ENCODE measurements at regions not wholly inside any gene's neighbourhood (a gene's known extent, or its start where the extent isn't known, plus 50 kb on each side); places are given as distances from the start of the nearest gene placed in this dataset.

DNA sequence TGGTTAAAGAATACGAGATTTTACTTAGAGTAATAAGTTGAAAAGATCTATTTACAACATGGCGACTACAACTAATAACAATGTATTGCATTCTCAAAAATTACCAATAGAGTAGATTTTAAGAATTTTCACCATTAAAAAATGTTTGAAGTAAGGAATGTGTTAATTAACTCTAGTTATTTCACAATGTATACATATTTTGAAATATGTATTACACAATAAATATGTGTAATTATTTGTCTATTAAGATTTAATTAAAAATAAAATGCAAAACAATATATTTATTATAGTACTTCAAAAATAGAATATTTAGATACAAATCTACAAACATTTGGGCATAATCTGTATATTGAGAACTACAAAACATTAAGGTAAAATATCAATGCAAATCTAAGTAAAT lies 1326.3 kb upstream of the CDH6 start:
- no peak for DNase-seq (ENCODE audit: low spot score)

DNA sequence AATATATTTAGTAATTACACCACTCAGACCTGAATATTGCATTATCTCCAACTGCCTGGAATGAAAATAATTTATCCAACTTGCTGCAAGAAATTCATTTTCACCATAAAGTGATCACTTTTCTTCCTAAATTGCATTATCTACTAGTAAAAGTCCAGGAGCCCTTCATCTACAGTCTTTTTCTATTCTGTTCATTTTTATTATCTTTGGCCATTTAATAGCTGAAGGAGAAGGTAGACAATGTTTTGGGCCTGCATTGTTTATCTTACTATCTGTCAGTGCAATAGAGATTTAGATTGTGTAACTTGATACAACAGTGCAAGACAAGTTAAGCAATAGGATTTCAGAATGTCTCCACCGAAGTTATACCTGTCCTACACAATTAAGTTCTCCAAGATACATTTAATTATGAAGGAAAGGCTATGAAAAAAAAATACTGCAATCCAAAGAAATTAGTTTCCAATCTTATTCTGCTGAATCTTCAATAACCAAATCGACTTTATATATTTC lies 1339.7 kb upstream of the CDH6 start:
- DNase-seq (ENCODE audit: low spot score), result peak; percentile 95

GRCh38 chr5:29852329-29852728 lies 1341.2 kb upstream of the CDH6 start:
- peak; percentile 82 for DNase-seq (ENCODE audit: low spot score)

- no peak for DNase-seq (ENCODE audit: low spot score)
Measured at GRCh38 chr5:29845206-29845605, 1348.3 kb upstream of the CDH6 start.

DNA sequence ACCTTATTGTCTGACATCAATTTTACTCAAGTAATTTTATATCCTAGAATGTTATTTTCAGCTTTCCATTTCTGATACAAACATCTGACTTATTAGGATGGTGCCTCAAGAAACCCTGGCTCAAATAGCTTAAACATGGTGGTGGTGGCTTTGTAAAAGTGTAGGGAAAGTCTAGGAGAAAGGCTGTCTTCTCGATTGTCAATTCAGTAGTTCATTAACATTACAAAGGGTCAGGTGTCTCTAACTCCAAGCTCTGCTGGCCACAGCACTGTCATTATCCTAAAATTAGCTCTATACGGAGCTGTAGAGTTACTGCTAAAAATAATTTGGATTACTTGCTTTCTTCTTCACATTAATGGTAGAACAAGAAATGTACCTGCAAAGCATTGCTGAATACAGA lies 1360.1 kb upstream of the CDH6 start:
- DNase-seq (ENCODE audit: low spot score), result no peak

GRCh38 chr5:29822521-29822920 lies 1371.0 kb upstream of the CDH6 start:
- peak; percentile 67 for DNase-seq (ENCODE audit: low spot score)

DNA sequence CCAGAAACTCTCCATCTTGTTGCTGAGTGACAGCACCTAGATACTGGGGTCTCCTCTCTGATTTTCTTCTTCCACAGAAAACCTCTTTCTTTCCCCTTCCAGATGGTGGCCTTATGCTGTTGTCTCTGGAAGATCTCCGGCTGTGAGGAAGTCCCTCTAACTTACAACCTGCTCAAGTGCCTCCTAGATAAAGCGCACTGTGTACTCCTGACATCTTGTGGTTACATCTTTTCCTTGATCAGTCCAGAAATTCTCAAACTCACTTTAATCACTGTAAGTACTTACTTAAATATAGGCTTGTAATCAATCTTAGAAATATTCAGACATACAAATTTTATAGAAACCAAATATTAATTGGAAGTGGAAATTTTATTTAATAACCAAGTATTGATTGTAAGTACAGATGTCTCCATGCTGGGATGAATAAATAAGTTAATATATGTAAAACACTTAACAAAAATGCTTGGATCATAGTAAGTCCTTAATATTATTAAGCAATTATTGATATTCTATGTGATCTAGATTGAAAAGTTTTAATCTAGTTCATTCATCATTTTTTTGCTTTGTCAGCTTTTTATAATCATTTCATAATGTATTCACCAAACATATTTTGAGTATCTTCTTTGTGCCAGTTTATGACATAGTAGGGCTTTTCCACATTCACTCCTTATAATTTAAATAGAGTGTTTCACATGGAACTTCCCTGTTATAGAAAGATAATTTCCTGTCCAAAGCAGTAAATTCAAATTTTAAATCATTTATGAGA lies 1381.4 kb upstream of the CDH6 start:
- no peak for DNase-seq (ENCODE audit: low spot score)

DNA sequence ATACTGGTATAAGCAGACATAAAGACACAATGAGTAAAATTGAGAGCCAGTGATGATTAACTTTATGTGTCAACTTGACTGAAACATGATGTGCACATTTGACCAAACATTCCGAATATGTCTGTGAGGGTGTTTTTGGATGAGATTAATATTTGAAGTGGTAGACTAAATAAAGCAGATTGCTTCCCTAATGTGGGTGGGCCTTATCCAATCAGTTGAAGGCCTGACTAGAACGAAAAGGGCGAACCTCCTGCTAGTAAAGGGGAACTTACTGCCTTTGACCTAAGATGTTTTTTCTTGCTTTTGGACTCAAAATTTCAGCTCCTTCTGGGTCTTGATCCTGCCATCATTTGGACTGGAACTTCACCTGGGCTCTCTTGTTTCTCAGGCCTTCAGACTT lies 1387.7 kb upstream of the CDH6 start:
- no peak for DNase-seq (ENCODE audit: low spot score)

GRCh38 chr5:29800752-29801151 lies 1392.7 kb upstream of the CDH6 start:
- DNase-seq (ENCODE audit: low spot score), result no peak

DNA sequence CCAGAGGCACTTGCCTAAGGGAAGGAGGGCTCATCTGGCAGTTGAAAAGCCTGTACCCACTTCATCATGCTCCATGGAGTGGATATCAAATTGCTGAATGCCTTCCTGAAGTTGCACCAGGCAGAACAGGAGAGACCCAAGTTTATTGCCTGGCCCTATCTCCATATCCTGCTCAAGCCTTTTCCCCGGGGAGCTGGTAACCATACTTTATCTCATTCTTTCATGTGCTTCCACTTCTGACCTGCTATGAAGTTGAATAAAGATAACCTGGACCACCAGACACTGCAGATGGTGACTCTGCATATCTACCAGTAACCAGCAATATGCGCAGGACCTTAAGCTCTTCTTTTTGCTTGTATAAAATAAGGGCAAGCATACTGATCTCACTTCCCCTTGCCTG lies 1397.5 kb upstream of the CDH6 start:
- peak; percentile 63 for DNase-seq (ENCODE audit: low spot score)

DNA sequence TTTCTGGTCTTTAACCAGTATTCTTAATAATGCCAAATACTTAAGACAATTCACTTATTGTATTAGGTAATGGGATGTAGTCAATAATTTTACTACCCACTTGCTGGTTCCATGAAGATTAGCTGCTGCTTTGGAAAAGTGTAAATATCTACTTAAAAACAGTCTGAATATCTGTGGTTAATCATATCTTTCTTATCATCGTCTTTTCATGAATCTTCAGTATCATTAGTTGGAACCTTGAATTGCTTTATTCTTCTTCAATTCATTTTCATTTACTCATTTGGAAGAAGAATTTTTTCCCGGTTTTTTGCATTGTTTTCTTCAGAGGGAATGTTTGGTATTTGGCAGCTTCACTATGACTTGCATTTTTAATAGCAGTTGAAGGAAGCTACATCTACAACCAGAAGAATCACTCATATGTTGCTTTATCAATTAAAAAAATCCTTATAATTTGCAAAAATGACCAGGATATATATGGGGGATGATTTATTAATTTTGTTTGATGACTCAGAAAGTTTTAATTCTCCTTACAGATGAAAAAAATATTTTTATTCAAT lies 1398.3 kb upstream of the CDH6 start:
- no peak for DNase-seq (ENCODE audit: low spot score)

DNA sequence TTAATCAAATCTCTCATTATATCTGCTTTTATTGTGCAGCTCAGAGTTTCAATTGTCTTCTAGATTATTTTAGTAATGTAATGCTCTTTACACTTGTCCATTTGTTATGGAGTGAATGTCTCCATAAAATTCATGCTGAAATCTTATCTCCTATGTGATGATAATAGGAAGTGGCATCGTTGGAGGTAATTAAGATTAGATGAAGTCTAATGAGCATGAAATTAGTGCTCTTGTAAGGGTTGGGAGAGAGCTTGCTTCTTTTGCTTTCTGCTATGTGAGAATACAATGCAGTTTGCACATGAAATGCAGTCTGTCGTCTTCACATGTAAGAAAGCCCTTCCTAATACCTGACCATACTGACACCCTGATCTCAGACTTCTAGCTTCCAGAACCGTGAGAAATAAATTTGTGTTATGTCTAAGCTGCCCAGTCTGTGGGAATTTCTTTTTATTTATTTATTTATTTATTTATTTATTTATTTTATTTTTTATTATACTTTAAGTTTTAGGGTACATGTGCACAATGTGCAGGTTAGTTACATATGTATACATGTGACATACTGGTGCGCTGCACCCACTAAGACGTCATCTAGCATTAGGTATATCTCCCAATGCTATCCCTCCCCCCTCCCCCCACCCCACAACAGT lies 1399.2 kb upstream of the CDH6 start:
- DNase-seq (ENCODE audit: low spot score), result peak; percentile 74

DNA sequence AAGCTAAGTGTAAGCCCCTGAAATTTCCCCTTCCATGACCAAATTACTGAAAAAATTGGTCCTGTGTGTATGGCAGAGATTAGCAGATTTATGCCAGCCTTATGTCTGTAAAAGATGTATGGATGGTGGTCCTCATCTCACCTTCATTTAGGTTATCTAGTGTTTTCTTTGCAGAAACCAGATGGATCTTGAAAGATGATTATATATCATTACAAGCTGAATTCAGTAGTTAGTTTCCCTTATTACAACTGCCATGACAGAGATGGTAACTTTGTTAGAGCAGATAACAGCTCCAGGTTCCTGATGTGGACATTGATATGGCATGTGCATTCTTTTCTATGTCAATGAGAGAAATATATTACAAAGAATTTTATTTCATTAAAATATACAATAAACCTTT lies 1403.2 kb upstream of the CDH6 start:
- peak; percentile 93 for DNase-seq (ENCODE audit: low spot score)

DNA sequence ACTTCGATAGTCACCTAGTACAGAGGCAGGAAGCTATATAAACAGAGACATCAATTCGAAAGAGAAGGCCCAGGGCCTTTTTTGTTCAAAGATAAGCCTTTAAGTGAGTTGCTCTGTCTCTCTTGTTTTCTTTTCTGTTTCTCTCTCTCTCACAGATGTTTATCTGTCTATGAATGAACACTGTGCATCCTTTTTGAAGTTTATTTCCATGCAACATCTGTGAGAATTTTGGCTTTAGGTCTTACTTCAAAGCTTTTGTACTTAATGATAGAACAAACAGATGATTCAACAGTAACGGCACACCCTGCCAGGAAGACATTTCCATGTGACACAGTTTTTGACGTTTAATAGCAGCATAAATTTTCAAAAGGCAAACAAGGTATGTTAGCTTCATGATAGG lies 1413.1 kb upstream of the CDH6 start:
- DNase-seq (ENCODE audit: low spot score), result no peak

- no peak for DNase-seq (ENCODE audit: low spot score)
Measured at GRCh38 chr5:29779141-29779540, 1414.3 kb upstream of the CDH6 start.

GRCh38 chr5:29777373-29777772 lies 1416.1 kb upstream of the CDH6 start:
- DNase-seq (ENCODE audit: low spot score), result no peak

DNA sequence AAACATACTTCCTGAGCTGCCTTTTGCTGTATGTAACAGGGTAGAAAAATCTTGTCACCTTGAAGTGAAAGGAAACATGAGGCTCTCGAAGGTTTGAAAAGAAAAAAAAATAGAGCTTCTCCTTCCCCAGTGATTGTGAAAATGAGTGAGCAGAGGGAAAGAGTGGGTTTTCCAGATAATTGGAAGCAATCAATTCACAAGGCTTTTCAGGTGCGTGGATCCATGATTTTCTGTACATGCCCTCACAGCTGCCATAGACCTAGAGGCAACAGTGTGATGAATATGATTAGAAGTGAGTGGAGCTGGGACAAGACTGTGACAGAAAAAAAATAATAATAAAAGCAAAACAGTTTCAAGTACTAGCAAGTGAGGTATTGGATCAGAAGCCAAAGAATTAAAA lies 1422.5 kb upstream of the CDH6 start:
- DNase-seq (ENCODE audit: low spot score), result no peak

DNA sequence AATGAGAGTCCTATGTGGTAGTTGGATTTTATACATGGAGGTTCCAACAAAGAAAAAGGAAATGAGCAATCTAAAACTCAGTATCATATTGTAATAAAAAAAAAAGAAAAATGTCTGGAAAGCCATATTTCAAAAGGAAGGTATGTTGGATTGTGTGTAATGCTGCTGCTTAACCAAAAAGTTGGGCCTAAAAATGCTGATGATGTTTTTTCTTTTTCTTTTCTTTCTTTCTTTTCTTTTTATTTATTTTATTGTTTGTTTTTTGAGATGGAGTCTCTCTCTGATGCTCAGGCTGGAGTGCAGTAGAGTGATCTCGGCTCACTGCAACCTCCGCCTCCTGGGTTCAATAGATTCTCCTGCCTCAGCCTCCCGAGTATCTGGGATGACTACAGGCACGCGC lies 1424.0 kb upstream of the CDH6 start:
- DNase-seq (ENCODE audit: low spot score), result no peak

GRCh38 chr5:29758986-29759421 lies 1434.5 kb upstream of the CDH6 start:
- DNase-seq (ENCODE audit: low spot score), result no peak

- no peak for DNase-seq (ENCODE audit: low spot score)
Measured at GRCh38 chr5:29750453-29750852, 1443.0 kb upstream of the CDH6 start.

GRCh38 chr5:29744618-29745017 lies 1448.9 kb upstream of the CDH6 start:
- DNase-seq (ENCODE audit: low spot score), result no peak

GRCh38 chr5:29720954-29721353 lies 1472.5 kb upstream of the CDH6 start:
- no peak for DNase-seq (ENCODE audit: low spot score)

DNA sequence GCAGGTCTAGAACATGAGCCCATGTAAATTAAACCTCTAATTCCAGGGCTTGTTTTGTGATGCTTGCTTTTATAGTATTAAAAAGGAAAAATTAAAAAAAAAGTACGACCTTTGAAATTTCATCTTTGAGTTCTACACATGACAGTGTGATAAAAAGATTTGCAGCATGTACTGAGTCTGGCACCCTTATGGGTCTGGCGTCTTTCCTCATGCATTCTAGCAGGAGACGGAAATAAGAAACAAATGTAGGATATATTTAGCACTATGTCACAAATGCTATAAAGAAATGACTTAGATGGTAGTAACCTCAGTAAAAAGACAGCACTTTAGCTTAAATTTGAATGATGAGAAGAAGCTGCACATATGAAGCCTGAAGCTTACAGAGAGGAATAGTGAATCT lies 1474.3 kb upstream of the CDH6 start:
- no peak for DNase-seq (ENCODE audit: low spot score)

Measured in SK-N-DZ (cell line).